ENCODE measurements at regions not wholly inside any gene's neighbourhood (a gene's known extent, or its start where the extent isn't known, plus 50 kb on each side); places are given as distances from the start of the nearest gene placed in this dataset.

- TF ChIP-seq EZH2 (IDR thresholded peaks at IDR 0.05; ENCODE audit: low read depth, low read length, severe bottlenecking) (no peak), CTCF (IDR thresholded peaks at IDR 0.05; ENCODE audit: control extremely low read depth in 1 of 3, insufficient read depth in 1 of 3, low read depth in 1 of 3, low read length in 3 of 3) (no peak), NRF1 (IDR thresholded peaks at IDR 0.05; ENCODE audit: low read depth, low read length) (no peak), GABPA (IDR thresholded peaks at IDR 0.05; ENCODE audit: borderline replicate concordance, insufficient read depth, low read length) (no peak), KDM5A (IDR thresholded peaks at IDR 0.05; ENCODE audit: low read length) (no peak), USF2 (IDR thresholded peaks at IDR 0.05; ENCODE audit: low read length) (no peak)
Measured at GRCh38 chr3:150142936-150143335, 172.2 kb upstream of the PFN2 start.
